OCI-LY7 (cell line): ENCODE measurements at regions not wholly inside any gene's neighbourhood (a gene's known extent, or its start where the extent isn't known, plus 50 kb on each side); places are given as distances from the start of the nearest gene placed in this dataset.

Source experiments
- BruUV-seq: library from RNA; stranded (reverse); fragments of 400-500 nt; replicated peaks from 2 replicates; lab custom pipeline; 2021; lab: Mats Ljungman, UMichigan
- CTCF ChIA-PET: fragments of 300-600 bp; sonication (Branson Sonifier 250); formaldehyde crosslinking; loops from one replicate; lab custom pipeline; 2022; ENCODE audit warnings: antibody characterized with exemption; ENCODE audit not compliant: unreplicated experiment; lab: Charles Lee
- POLR2A ChIA-PET: fragments of 300-600 bp; sonication (Branson Sonifier 250); formaldehyde crosslinking; loops from one replicate; lab custom pipeline; 2022; ENCODE audit warnings: antibody characterized with exemption; lab: Charles Lee
- DNase-seq: peaks from one replicate; pipeline ENCODE4 v3.0.0-alpha.2; 2015; ENCODE audit warnings: low spot score
- H2AFZ ChIP-seq: fragments of 200-600 bp; sonication (generic), shearing (Covaris generic); 2 replicates; pipeline ENCODE4 v1.6.1; 2014; ENCODE audit warnings: mild to moderate bottlenecking, antibody characterized with exemption, low read length, moderate library complexity
- H3K27ac ChIP-seq: fragments of 200-600 bp; sonication (generic); 2 replicates; pipeline ENCODE4 v1.5.1; 2014; ENCODE audit warnings: mixed run types, low read depth, mild to moderate bottlenecking, moderate library complexity, low read length, inconsistent platforms; ENCODE audit not compliant: poor library complexity, severe bottlenecking
- H3K36me3 ChIP-seq: fragments of 200-600 bp; sonication (generic); 2 replicates; pipeline ENCODE4 v1.6.1; 2014; ENCODE audit warnings: mild to moderate bottlenecking, antibody characterized with exemption, low read length, moderate library complexity, mixed read lengths; ENCODE audit not compliant: insufficient read depth
- H3K4me1 ChIP-seq: fragments of 200-600 bp; sonication (generic); 2 replicates; pipeline ENCODE4 v1.5.1; 2014; ENCODE audit warnings: mild to moderate bottlenecking, low read length; ENCODE audit not compliant: insufficient read depth, poor library complexity, severe bottlenecking
- H3K4me2 ChIP-seq: fragments of 200-600 bp; sonication (generic); 2 replicates; pipeline ENCODE4 v1.6.1; 2014; ENCODE audit warnings: mild to moderate bottlenecking, low read length
- H3K4me3 ChIP-seq: fragments of 200-600 bp; sonication (generic); 2 replicates; pipeline ENCODE4 v1.5.1; 2014; ENCODE audit warnings: mild to moderate bottlenecking, low read depth, low read length; ENCODE audit not compliant: poor library complexity, severe bottlenecking
- H3K79me2 ChIP-seq: fragments of 200-600 bp; sonication (generic); 2 replicates; pipeline ENCODE4 v1.6.1; 2016; ENCODE audit warnings: low read depth, mild to moderate bottlenecking, low read length, moderate library complexity, mixed read lengths; ENCODE audit not compliant: insufficient read depth
- H3K9me2 ChIP-seq: fragments of 200-600 bp; sonication (generic); 2 replicates; pipeline ENCODE4 v1.6.1; 2016; ENCODE audit warnings: mild to moderate bottlenecking, low read length, mixed read lengths; ENCODE audit not compliant: insufficient read depth
- H3K9me3 ChIP-seq: fragments of 200-600 bp; sonication (generic); 2 replicates; pipeline ENCODE4 v1.6.1; 2014; ENCODE audit warnings: mild to moderate bottlenecking, mixed run types, low read length, mixed read lengths
- H4K20me1 ChIP-seq: fragments of 200-600 bp; sonication (generic); 2 replicates; pipeline ENCODE4 v1.6.1; 2014; ENCODE audit warnings: mild to moderate bottlenecking, antibody characterized with exemption, low read length, moderate library complexity, mixed read lengths; ENCODE audit not compliant: insufficient read depth
- CTCF ChIP-seq: fragments of 200-600 bp; sonication (generic); conservative IDR thresholded peaks from 2 replicates; pipeline ENCODE4 v1.5.1; 2014; ENCODE audit warnings: mild to moderate bottlenecking, antibody characterized with exemption, low read length, moderate library complexity, mixed read lengths
- EZH2phosphoT487 ChIP-seq: fragments of 200-600 bp; sonication (generic); IDR thresholded peaks from 2 replicates; pipeline ENCODE4 v1.6.1; 2018; ENCODE audit warnings: low read depth, borderline replicate concordance, mild to moderate bottlenecking, mixed run types, antibody characterized with exemption, low read length, moderate library complexity, mixed read lengths
- intact Hi-C: fragments of 100-400 bp; cut with micrococcal nuclease; formaldehyde crosslinking; loops from one replicate; pipeline ENCODE4 v1.10.0; 2022; ENCODE audit not compliant: unreplicated experiment

GRCh38 chr6:164152611-164153010 lies 738.1 kb downstream of the QKI start:
- H2AFZ ChIP-seq, result no peak overlapping the region
- BruUV-seq, result no TSS peak
- no peak for TF ChIP-seq EZH2phosphoT487
- TF ChIP-seq CTCF, result no peak
- no peak for DNase-seq
- H3K9me2 ChIP-seq, result no peaks in the 10 kb centered on the region
- no peaks in the 10 kb centered on the region for H3K4me1 ChIP-seq
- H4K20me1 ChIP-seq, result no peaks in the 10 kb centered on the region
- no peak overlapping the region for H3K4me3 ChIP-seq
- CTCF ChIA-PET, result no interaction called here
- no peak overlapping the region for H3K4me2 ChIP-seq
- no peaks in the 10 kb centered on the region for H3K9me3 ChIP-seq
- POLR2A ChIA-PET, result interaction anchor here (0.6 to 1.3 kb wide), 4 partner anchors 20 to 854 kb away, joined by 3 read pairs; no protein-coding TSS in a partner anchor
- no peaks in the 10 kb centered on the region for H3K36me3 ChIP-seq
- intact Hi-C loops, result no loop called here
- H3K79me2 ChIP-seq, result no peaks in the 10 kb centered on the region
- H3K27ac ChIP-seq, result no peak overlapping the region

- CTCF ChIA-PET, result no interaction called here
- DNase-seq, result no peak
- H2AFZ ChIP-seq, result no peak overlapping the region
- no peak overlapping the region for H3K4me3 ChIP-seq
- H3K4me2 ChIP-seq, result no peak overlapping the region
- POLR2A ChIA-PET, result no interaction called here
- no peaks in the 10 kb centered on the region for H4K20me1 ChIP-seq
- no peaks in the 10 kb centered on the region for H3K79me2 ChIP-seq
- no peak for TF ChIP-seq CTCF
- TF ChIP-seq EZH2phosphoT487, result no peak
- no TSS peak for BruUV-seq
- no peaks in the 10 kb centered on the region for H3K36me3 ChIP-seq
- H3K9me2 ChIP-seq, result no peaks in the 10 kb centered on the region
- no peaks in the 10 kb centered on the region for H3K9me3 ChIP-seq
- H3K27ac ChIP-seq, result no peak overlapping the region
- intact Hi-C loops, result no loop called here
- no peaks in the 10 kb centered on the region for H3K4me1 ChIP-seq
These were observed 736.9 kb downstream of the QKI start for GRCh38 chr6:164151161-164152120.

- Histone ChIP-seq H3K9me3 (no peaks in the 10 kb centered on the region), H3K4me1 (no peaks in the 10 kb centered on the region), H3K4me3 (no peak overlapping the region), H3K79me2 (no peaks in the 10 kb centered on the region), H4K20me1 (no peaks in the 10 kb centered on the region), H3K9me2 (no peaks in the 10 kb centered on the region), H2AFZ (no peak overlapping the region), H3K36me3 (no peaks in the 10 kb centered on the region), H3K27ac (no peak overlapping the region), H3K4me2 (no peak overlapping the region)
- ChIA-PET CTCF (no interaction called here), POLR2A (no interaction called here)
- no TSS peak for BruUV-seq
- no peak for DNase-seq
- TF ChIP-seq CTCF (no peak), EZH2phosphoT487 (no peak)
- intact Hi-C loops, result no loop called here
These were observed 735.7 kb downstream of the QKI start for GRCh38 chr6:164150232-164150631.
